Hepatocyte (in vitro differentiated cells): ENCODE measurements at regions not wholly inside any gene's neighbourhood (a gene's known extent, or its start where the extent isn't known, plus 50 kb on each side); places are given as distances from the start of the nearest gene placed in this dataset.

Experiments used
- DNase-seq: peaks from one replicate; pipeline ENCODE4 v3.0.0-alpha.2; 2016; ENCODE audit warnings: low spot score
- H2AFZ ChIP-seq: fragments of 200-600 bp; sonication (generic); 2 replicates; pipeline ENCODE4 v1.6.0; 2016; ENCODE audit warnings: antibody characterized with exemption, mild to moderate bottlenecking
- H3K27ac ChIP-seq: fragments of 200-600 bp; sonication (generic); 2 replicates; pipeline ENCODE4 v1.5.1; 2016; ENCODE audit warnings: mild to moderate bottlenecking
- H3K27me3 ChIP-seq: fragments of 200-600 bp; sonication (generic); 2 replicates; pipeline ENCODE4 v1.6.1; 2016
- H3K36me3 ChIP-seq: fragments of 200-600 bp; sonication (generic); replicated peaks from 2 replicates; pipeline ENCODE4 v1.5.1; 2016; ENCODE audit warnings: low read depth; ENCODE audit not compliant: insufficient read depth
- H3K4me1 ChIP-seq: fragments of 200-600 bp; sonication (generic); 2 replicates; pipeline ENCODE4 v1.5.1; 2016; ENCODE audit warnings: mild to moderate bottlenecking, moderate library complexity; ENCODE audit not compliant: insufficient read depth
- H3K4me2 ChIP-seq: fragments of 200-600 bp; sonication (generic); 2 replicates; pipeline ENCODE4 v1.6.0; 2016
- H3K4me3 ChIP-seq: fragments of 200-600 bp; sonication (generic); 2 replicates; pipeline ENCODE4 v1.5.1; 2016; ENCODE audit warnings: mild to moderate bottlenecking
- H3K79me2 ChIP-seq: fragments of 200-600 bp; sonication (generic); 2 replicates; pipeline ENCODE4 v1.6.0; 2017; ENCODE audit warnings: mild to moderate bottlenecking
- H3K9me2 ChIP-seq: fragments of 200-600 bp; sonication (generic); replicated peaks from 2 replicates; pipeline ENCODE4 v1.6.0; 2017; ENCODE audit warnings: mild to moderate bottlenecking; ENCODE audit not compliant: insufficient read depth
- H3K9me3 ChIP-seq: fragments of 200-600 bp; sonication (generic); 2 replicates; pipeline ENCODE4 v1.5.1; 2016; ENCODE audit warnings: low read depth, mild to moderate bottlenecking
- H4K20me1 ChIP-seq: fragments of 200-600 bp; sonication (generic); 2 replicates; pipeline ENCODE4 v1.6.0; 2016; ENCODE audit warnings: mild to moderate bottlenecking; ENCODE audit not compliant: insufficient read depth, poor library complexity, severe bottlenecking
- CTCF ChIP-seq: fragments of 200-600 bp; sonication (generic); IDR thresholded peaks from 2 replicates; pipeline ENCODE4 v1.5.1; 2016; ENCODE audit warnings: antibody characterized with exemption, mild to moderate bottlenecking; ENCODE audit not compliant: poor library complexity
- EZH2 ChIP-seq: fragments of 200-600 bp; sonication (generic); IDR thresholded peaks from 2 replicates; pipeline ENCODE4 v1.6.1; 2016; ENCODE audit warnings: antibody characterized with exemption, mild to moderate bottlenecking, borderline replicate concordance
- EZH2phosphoT487 ChIP-seq: fragments of 200-600 bp; sonication (generic); IDR thresholded peaks from one replicate; pipeline ENCODE4 v1.6.1; 2018; ENCODE audit warnings: antibody characterized with exemption, mild to moderate bottlenecking, low read depth, moderate library complexity; ENCODE audit not compliant: unreplicated experiment, severe bottlenecking
- WGBS: methylation state at CpG from one replicate; pipeline ENCODE4 v1.1.6; 2016; ENCODE audit warnings: low lambda C conversion rate; ENCODE audit errors: missing lambda C conversion rate; 5-methylcytosine and 5-hydroxymethylcytosine counted together

- H2AFZ ChIP-seq = no peak overlapping the region
These were observed 164.7 kb downstream of the PCDH18 start for GRCh38 chr4:137367620-137368019.

GRCh38 chr4:137363496-137363895 lies 168.8 kb downstream of the PCDH18 start:
- TF ChIP-seq EZH2phosphoT487 (no peak), EZH2 (no peak), CTCF (no peak)
- Histone ChIP-seq H4K20me1 (no peaks in the 10 kb centered on the region), H3K27me3 (no peaks in the 10 kb centered on the region), H3K4me3 (no peak overlapping the region), H3K36me3 (no peaks in the 10 kb centered on the region), H3K79me2 (no peaks in the 10 kb centered on the region), H3K4me1 (peaks cover 10% of the 10 kb centered on the region), H3K4me2 (no peak overlapping the region), H3K27ac (no peak overlapping the region), H2AFZ (no peak overlapping the region), H3K9me3 (no peaks in the 10 kb centered on the region), H3K9me2 (no peaks in the 10 kb centered on the region)
- 81% methylated on average over 4 of the region's 4 CpGs for WGBS
- no peak for DNase-seq

More at GRCh38 chr4:137367620-137368019, 164.7 kb downstream of the PCDH18 start:
- Histone ChIP-seq H3K27me3 (no peaks in the 10 kb centered on the region), H3K27ac (no peak overlapping the region), H3K4me2 (no peak overlapping the region), H3K4me1 (peaks cover 6% of the 10 kb centered on the region), H3K4me3 (no peak overlapping the region), H3K79me2 (no peaks in the 10 kb centered on the region), H4K20me1 (no peaks in the 10 kb centered on the region), H3K36me3 (no peaks in the 10 kb centered on the region), H3K9me3 (no peaks in the 10 kb centered on the region), H3K9me2 (no peaks in the 10 kb centered on the region)
- TF ChIP-seq EZH2 = no peak
- no peak for TF ChIP-seq CTCF
- no peak for TF ChIP-seq EZH2phosphoT487
- no peak for DNase-seq
- WGBS = 80% methylated on average over 2 of the region's 2 CpGs

- WGBS = 93% methylated on average over 3 of the region's 3 CpGs
- Histone ChIP-seq H3K27ac (no peak overlapping the region), H3K36me3 (no peaks in the 10 kb centered on the region), H3K79me2 (no peaks in the 10 kb centered on the region), H3K4me2 (no peak overlapping the region), H3K27me3 (no peaks in the 10 kb centered on the region), H3K9me2 (no peaks in the 10 kb centered on the region), H3K9me3 (no peaks in the 10 kb centered on the region), H3K4me1 (peaks cover 10% of the 10 kb centered on the region), H4K20me1 (no peaks in the 10 kb centered on the region), H2AFZ (no peak overlapping the region), H3K4me3 (no peak overlapping the region)
- no peak for DNase-seq
- no peak for TF ChIP-seq CTCF
- no peak for TF ChIP-seq EZH2
- no peak for TF ChIP-seq EZH2phosphoT487
These were observed 170.4 kb downstream of the PCDH18 start for GRCh38 chr4:137361756-137362470.
